Thoracic aorta (tissue), 2 donors: ENCODE measurements at regions not wholly inside any gene's neighbourhood (a gene's known extent, or its start where the extent isn't known, plus 50 kb on each side); places are given as distances from the start of the nearest gene placed in this dataset.
"Not testable (repeated sequence)": the region's sequence is repeated elsewhere in the genome, so short reads cannot be mapped to it uniquely, and the experiment has no call there.

Source experiments
- ATAC-seq: fragments of 150-250 bp; one replicate; pipeline ENCODE4 v1.8.0; 2017; ENCODE audit warnings: low read depth; ENCODE audit not compliant: insufficient number of reproducible peaks, low FRiP score
- DNase-seq: peaks from one replicate; pipeline ENCODE4 v3.0.0-alpha.2; 2020; ENCODE audit warnings: low spot score
- H3K27ac ChIP-seq, 2 donors: fragments of 200-600 bp; sonication (generic); 1 replicate in 1 of 2; 2 replicates in 1 of 2; pipeline ENCODE4 v1.5.1; 2016; ENCODE audit warnings: mild to moderate bottlenecking in 2 of 2, moderate library complexity in 2 of 2
- H3K27me3 ChIP-seq: fragments of 200-600 bp; sonication (generic); replicated peaks from 2 replicates; pipeline ENCODE4 v1.6.0; 2016; ENCODE audit warnings: mild to moderate bottlenecking; ENCODE audit not compliant: insufficient read depth
- H3K36me3 ChIP-seq: fragments of 200-600 bp; sonication (generic); one replicate; pipeline ENCODE4 v1.5.1; 2016
- H3K4me1 ChIP-seq, 2 donors: fragments of 200-600 bp; sonication (generic); 1 replicate in 1 of 2; 2 replicates in 1 of 2; pipeline versions ENCODE4 v1.5.1 to v1.6.0; 2016; ENCODE audit warnings: low read depth in 2 of 2, mild to moderate bottlenecking in 1 of 2; ENCODE audit not compliant: control insufficient read depth in 1 of 2
- H3K4me3 ChIP-seq: fragments of 200-600 bp; sonication (generic); 2 replicates; pipeline ENCODE4 v1.5.1; 2016; ENCODE audit warnings: mild to moderate bottlenecking
- H3K9me3 ChIP-seq: fragments of 200-600 bp; sonication (generic); 2 replicates; pipeline ENCODE4 v1.5.1; 2016
- TF ChIP-seq, protein P1 (sequence below): fragments of 200-600 bp; sonication (generic); IDR thresholded peaks from one replicate; pipeline ENCODE4 v1.5.1; 2019; ENCODE audit warnings: antibody characterized with exemption

DNA sequence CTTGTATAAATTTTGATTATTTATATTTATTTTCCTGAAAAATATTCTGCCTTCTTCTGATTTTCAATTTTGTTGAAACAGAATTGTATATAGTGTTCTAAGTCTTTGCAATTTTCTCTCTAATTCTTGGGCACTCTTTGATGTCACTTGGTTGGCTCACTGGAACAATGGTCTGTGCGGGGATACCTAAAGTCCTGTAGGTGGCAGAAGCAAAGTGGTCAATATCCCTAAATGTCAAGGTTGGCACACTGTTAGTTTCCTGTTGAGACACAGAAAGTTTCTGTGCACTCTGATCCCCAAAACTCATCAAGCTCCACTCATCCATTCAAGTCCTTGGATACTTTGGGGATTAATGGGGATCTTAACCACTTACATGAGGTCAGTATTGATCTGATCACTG, 480.8 kb upstream of the CCNG1 start:
- no peak overlapping the region for H3K4me3 ChIP-seq
- H3K27ac ChIP-seq: no peak overlapping the region
- no peaks in the 10 kb centered on the region for H3K9me3 ChIP-seq
- no peak for DNase-seq
- TF ChIP-seq, protein P1, sequence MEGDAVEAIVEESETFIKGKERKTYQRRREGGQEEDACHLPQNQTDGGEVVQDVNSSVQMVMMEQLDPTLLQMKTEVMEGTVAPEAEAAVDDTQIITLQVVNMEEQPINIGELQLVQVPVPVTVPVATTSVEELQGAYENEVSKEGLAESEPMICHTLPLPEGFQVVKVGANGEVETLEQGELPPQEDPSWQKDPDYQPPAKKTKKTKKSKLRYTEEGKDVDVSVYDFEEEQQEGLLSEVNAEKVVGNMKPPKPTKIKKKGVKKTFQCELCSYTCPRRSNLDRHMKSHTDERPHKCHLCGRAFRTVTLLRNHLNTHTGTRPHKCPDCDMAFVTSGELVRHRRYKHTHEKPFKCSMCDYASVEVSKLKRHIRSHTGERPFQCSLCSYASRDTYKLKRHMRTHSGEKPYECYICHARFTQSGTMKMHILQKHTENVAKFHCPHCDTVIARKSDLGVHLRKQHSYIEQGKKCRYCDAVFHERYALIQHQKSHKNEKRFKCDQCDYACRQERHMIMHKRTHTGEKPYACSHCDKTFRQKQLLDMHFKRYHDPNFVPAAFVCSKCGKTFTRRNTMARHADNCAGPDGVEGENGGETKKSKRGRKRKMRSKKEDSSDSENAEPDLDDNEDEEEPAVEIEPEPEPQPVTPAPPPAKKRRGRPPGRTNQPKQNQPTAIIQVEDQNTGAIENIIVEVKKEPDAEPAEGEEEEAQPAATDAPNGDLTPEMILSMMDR: no peak
- no peak for ATAC-seq
- no peaks in the 10 kb centered on the region for H3K36me3 ChIP-seq
- no peaks in the 10 kb centered on the region for H3K27me3 ChIP-seq
- no peaks in the 10 kb centered on the region for H3K4me1 ChIP-seq

DNA sequence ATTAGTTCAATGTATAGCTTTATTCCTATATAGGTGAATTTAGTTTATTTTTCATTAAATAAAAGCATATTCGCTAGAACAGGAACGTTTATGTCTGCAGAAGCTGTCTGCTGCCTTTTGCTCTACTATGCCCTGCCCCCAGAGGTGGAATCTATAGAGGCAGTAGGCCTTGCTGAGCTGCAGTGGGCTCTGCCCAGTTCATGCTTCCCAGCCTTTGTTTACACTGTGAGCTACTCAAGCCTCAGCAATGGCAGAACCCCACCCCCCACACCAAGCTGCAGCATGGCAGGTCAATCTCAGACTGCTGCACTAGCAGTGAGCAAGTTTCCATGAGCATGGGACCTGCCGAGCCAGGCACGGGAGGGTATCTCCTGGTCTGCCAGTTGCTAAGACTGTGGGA, 473.3 kb upstream of the CCNG1 start:
- not testable (repeated sequence) for H3K4me3 ChIP-seq, H3K4me1 ChIP-seq, H3K9me3 ChIP-seq, ATAC-seq, DNase-seq, H3K27me3 ChIP-seq, H3K27ac ChIP-seq, H3K36me3 ChIP-seq

DNA sequence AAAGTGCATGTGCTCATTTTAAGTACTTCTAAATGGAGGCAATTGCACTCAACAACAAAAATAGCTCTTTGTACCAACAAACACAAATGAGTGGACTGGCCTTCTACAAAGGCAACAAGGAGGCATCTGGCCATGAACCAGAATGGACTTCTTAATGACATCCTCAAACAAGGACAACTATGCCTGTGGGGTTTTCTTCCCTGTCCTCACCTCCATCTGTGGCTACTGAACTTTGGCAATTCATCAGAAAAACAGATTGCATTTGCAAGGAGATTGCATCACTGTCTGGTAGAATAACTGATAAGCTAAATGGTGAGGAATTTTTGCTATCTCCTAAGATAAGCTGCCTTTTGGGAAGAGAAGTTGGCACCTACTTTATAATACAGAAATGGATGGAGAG, 447.3 kb upstream of the CCNG1 start:
- TF ChIP-seq, protein P1: no peak
- ATAC-seq: no peak
- no peaks in the 10 kb centered on the region for H3K27me3 ChIP-seq

GRCh38 chr5:162990856-162991497, 446.4 kb upstream of the CCNG1 start:
- Histone ChIP-seq H3K4me1 (no peaks in the 10 kb centered on the region), H3K36me3 (no peaks in the 10 kb centered on the region), H3K9me3 (no peaks in the 10 kb centered on the region), H3K27ac (no peak overlapping the region), H3K27me3 (no peaks in the 10 kb centered on the region), H3K4me3 (no peak overlapping the region)
- TF ChIP-seq, protein P1: no peak
- DNase-seq (no peak), ATAC-seq (no peak)

More for the DNA sequence above, 447.3 kb upstream of the CCNG1 start:
- Histone ChIP-seq H3K36me3 (no peaks in the 10 kb centered on the region), H3K4me1 (no peaks in the 10 kb centered on the region), H3K9me3 (no peaks in the 10 kb centered on the region), H3K27ac (no peak overlapping the region), H3K4me3 (no peak overlapping the region)
- no peak for DNase-seq

DNA sequence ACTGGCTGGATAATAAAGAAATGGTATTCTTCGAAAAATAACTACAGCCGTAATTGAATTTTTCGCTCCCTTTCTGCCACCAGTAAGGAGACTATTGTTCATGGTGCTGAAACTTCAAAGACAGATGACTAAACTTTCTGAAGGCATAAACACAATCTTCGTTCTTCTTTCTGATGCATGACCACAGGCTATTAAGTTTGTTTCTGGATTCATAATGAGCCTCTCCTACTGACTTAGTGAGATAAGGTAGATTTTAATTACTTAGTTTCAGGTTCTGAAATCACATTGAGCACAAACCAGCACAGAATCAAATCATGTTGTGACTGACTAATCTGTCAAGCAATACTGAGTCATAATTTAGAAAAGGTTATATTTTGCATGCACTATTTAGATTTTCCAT, 441.8 kb upstream of the CCNG1 start:
- Histone ChIP-seq H3K4me3 (no peak overlapping the region), H3K27ac (no peak overlapping the region), H3K9me3 (no peaks in the 10 kb centered on the region), H3K4me1 (no peaks in the 10 kb centered on the region), H3K27me3 (no peaks in the 10 kb centered on the region), H3K36me3 (no peaks in the 10 kb centered on the region)
- DNase-seq: no peak
- ATAC-seq: no peak
- TF ChIP-seq, protein P1: no peak

GRCh38 chr5:162996053-162996452, 441.3 kb upstream of the CCNG1 start:
- DNase-seq: no peak
- TF ChIP-seq, protein P1: no peak
- no peak for ATAC-seq
- Histone ChIP-seq H3K36me3 (no peaks in the 10 kb centered on the region), H3K27me3 (no peaks in the 10 kb centered on the region), H3K4me3 (no peak overlapping the region), H3K4me1 (no peaks in the 10 kb centered on the region), H3K27ac (no peak overlapping the region), H3K9me3 (no peaks in the 10 kb centered on the region)
